Heart left ventricle (tissue), 13 donors: ENCODE measurements at regions not wholly inside any gene's neighbourhood (a gene's known extent, or its start where the extent isn't known, plus 50 kb on each side); places are given as distances from the start of the nearest gene placed in this dataset.

ENCODE experiments used
- POLR2A ChIP-seq, 2 donors: fragments of 450-650 bp; IDR thresholded peaks; one replicate each; pipeline ENCODE4 v1.6.1; 2017; ENCODE audit warnings: antibody characterized with exemption in 2 of 2, mild to moderate bottlenecking in 2 of 2, moderate library complexity in 2 of 2
- TF ChIP-seq, protein P1 (sequence below), 12 donors: fragments of 200-600 bp; sonication (generic) in 4 of 12; IDR thresholded peaks; one replicate each; pipeline versions ENCODE4 v1.5.0 to v1.8.0; 2018 to 2022; ENCODE audit warnings: antibody characterized with exemption in 12 of 12, mild to moderate bottlenecking in 5 of 12
- donor health status: ischemic (EF 13 %, LVEDD 7.1; RV severe dilation, severe dysfunction).
- donor health status: DM: no; HTN: yes; CAD: no.
- donor health status: DM: no; HTN: no; CAD: no.
- donor health status: ischemic (EF 25% LVEDD 6.9; RV normal size, moderate dysfunction).
- donor health status: ischemic (EF 25% LVEDD 5.7; RV mildly dilated, moderate dysfunction).
- donor health status: ischemic (EF 35%, LVEDD 5.7; RV mildly dilated, moderate dysfunction).
- donor health status: nonischemic (EF 11% LVEDD 7.7; RV severe dilation, severe dysfunction).
- donor health status: DM: yes; HTN: yes; CAD: no.
- donor health status: PGD.
- donor health status: ischemic (EF 29% LVEDD 5.4; RV normal size, mild dysfunction).
- donor health status: nonischemic (EF 23%, LVEDD 6.1; RV moderate dilation, normal function).

DNA sequence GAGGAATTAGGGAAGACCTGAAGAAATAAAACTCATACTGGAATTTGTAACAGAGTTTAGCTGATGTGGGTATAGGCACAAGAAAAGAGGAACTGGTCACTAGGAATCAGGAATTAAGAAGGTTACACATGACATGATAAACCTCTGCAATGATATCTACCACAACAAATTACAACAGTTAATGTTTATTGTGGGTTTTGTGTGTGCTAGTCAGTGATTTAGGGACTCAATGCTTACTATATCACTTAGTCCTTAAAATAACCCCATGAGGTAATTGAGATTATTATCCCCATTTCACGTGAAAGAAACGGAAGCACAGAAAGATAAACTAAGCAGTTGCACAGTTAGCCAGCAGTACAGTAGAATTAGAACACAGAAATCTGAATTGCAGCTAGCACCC is 415.8 kb upstream of the ZEB2 start:
- TF ChIP-seq, protein P1, sequence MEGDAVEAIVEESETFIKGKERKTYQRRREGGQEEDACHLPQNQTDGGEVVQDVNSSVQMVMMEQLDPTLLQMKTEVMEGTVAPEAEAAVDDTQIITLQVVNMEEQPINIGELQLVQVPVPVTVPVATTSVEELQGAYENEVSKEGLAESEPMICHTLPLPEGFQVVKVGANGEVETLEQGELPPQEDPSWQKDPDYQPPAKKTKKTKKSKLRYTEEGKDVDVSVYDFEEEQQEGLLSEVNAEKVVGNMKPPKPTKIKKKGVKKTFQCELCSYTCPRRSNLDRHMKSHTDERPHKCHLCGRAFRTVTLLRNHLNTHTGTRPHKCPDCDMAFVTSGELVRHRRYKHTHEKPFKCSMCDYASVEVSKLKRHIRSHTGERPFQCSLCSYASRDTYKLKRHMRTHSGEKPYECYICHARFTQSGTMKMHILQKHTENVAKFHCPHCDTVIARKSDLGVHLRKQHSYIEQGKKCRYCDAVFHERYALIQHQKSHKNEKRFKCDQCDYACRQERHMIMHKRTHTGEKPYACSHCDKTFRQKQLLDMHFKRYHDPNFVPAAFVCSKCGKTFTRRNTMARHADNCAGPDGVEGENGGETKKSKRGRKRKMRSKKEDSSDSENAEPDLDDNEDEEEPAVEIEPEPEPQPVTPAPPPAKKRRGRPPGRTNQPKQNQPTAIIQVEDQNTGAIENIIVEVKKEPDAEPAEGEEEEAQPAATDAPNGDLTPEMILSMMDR (IDR thresholded peaks at IDR 0.05), result no peak
- TF ChIP-seq POLR2A (IDR thresholded peaks at IDR 0.05), result no peak
